ENCODE measurements at regions not wholly inside any gene's neighbourhood (a gene's known extent, or its start where the extent isn't known, plus 50 kb on each side); places are given as distances from the start of the nearest gene placed in this dataset.

DNA sequence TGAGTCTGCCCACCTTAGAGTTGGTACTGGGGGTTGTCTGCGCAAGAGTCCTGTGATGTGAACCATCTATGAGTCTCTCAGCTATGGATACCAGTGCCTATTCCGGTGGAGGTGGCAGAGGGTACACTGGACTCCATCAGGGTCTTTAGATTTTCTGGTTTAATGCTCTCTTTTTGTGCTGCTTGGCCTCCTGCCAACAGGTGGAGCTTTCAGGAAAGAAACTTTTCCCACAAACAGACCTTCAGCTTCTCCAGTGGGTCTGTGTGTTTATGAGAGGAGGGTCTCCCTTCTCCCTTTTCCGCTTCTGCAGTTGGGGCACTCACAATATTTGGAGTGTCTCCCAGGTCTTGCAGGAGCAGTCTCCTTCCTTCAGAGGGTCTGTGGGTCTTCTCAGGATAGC, 1721.9 kb upstream of the SLC39A10 start:
- TF ChIP-seq, protein P1, sequence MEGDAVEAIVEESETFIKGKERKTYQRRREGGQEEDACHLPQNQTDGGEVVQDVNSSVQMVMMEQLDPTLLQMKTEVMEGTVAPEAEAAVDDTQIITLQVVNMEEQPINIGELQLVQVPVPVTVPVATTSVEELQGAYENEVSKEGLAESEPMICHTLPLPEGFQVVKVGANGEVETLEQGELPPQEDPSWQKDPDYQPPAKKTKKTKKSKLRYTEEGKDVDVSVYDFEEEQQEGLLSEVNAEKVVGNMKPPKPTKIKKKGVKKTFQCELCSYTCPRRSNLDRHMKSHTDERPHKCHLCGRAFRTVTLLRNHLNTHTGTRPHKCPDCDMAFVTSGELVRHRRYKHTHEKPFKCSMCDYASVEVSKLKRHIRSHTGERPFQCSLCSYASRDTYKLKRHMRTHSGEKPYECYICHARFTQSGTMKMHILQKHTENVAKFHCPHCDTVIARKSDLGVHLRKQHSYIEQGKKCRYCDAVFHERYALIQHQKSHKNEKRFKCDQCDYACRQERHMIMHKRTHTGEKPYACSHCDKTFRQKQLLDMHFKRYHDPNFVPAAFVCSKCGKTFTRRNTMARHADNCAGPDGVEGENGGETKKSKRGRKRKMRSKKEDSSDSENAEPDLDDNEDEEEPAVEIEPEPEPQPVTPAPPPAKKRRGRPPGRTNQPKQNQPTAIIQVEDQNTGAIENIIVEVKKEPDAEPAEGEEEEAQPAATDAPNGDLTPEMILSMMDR (IDR thresholded peaks at IDR 0.05) = no peak
- no peak for TF ChIP-seq POLR2A (IDR thresholded peaks at IDR 0.05)
